ENCODE measurements at regions not wholly inside any gene's neighbourhood (a gene's known extent, or its start where the extent isn't known, plus 50 kb on each side); places are given as distances from the start of the nearest gene placed in this dataset.

- WGBS, 2 experiments, result 96 to 97% methylated on average over 2 of the region's 2 CpGs
- H3K9me3 ChIP-seq (ENCODE audit: control insufficient read depth, low read length), result no peaks in the 10 kb centered on the region
- H3K36me3 ChIP-seq (ENCODE audit: control insufficient read depth, insufficient read depth, low read length), result no peaks in the 10 kb centered on the region
- H3K4me1 ChIP-seq (ENCODE audit: control insufficient read depth, insufficient read depth, low read length), result peaks cover 4% of the 10 kb centered on the region
- no peaks in the 10 kb centered on the region for H3K27me3 ChIP-seq (ENCODE audit: control insufficient read depth, insufficient read depth, low read length, poor library complexity, severe bottlenecking)
- no peak overlapping the region for H3K27ac ChIP-seq (ENCODE audit: insufficient read depth, low read depth, low read length, poor library complexity, severe bottlenecking)
- no peak overlapping the region for H3K4me3 ChIP-seq (ENCODE audit: insufficient read depth, low read depth, low read length)
Measured at GRCh38 chr4:27178061-27178460, 317.4 kb downstream of the STIM2 start.

DNA sequence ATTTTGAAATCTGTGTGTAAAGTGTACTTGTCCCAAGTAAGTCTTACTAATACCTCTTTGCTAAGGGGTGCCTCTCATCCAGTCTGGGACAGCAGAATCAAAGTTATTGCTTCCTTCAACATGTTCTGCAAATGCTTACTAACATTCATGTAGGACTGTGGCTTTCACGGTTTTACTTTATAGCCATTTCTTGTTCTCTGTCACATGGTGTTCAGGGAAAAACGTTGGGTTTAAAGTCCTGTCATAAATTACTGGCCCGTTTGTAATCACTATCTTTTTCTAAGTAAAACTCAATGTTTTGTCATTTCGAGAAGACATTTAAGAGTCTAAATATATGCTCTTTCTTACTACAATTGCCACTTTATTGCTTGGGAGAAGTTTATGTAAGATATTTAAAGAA is 321.1 kb downstream of the STIM2 start:
- no peaks in the 10 kb centered on the region for H3K27me3 ChIP-seq (ENCODE audit: control insufficient read depth, insufficient read depth, low read length, poor library complexity, severe bottlenecking)
- peaks cover 4% of the 10 kb centered on the region for H3K4me1 ChIP-seq (ENCODE audit: control insufficient read depth, insufficient read depth, low read length)
- whole genome bisulfite sequencing, 2 experiments, result 89 to 90% methylated on average over 4 of the region's 4 CpGs
- H3K36me3 ChIP-seq (ENCODE audit: control insufficient read depth, insufficient read depth, low read length), result no peaks in the 10 kb centered on the region
- H3K27ac ChIP-seq (ENCODE audit: insufficient read depth, low read depth, low read length, poor library complexity, severe bottlenecking), result no peak overlapping the region
- no peaks in the 10 kb centered on the region for H3K9me3 ChIP-seq (ENCODE audit: control insufficient read depth, low read length)
- no peak overlapping the region for H3K4me3 ChIP-seq (ENCODE audit: insufficient read depth, low read depth, low read length)

DNA sequence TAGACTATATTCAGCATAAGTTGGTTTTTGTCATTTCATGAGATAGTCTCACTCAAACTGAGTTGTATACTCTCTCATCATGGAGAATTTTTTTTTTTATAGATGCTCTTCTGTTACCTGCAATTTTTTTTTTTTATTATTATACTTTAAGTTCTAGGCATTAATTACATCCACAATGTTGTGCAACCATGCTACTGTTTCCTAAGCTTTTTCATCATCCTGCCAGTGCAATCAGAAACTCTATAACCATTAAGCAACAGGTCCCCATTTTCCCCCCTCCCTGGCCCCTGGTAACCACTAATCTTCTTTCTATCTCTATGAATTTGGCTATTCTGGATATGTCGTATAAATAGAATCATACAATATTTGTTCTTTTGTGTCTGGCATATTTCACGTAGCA is 321.6 kb downstream of the STIM2 start:
- WGBS, 2 experiments, result 98% methylated on average over 2 of the region's 2 CpGs; no CpG with 5 or more reads in 1 of the 2 experiments
- Histone ChIP-seq H3K4me1 (ENCODE audit: control insufficient read depth, insufficient read depth, low read length) (no peaks in the 10 kb centered on the region), H3K4me3 (ENCODE audit: insufficient read depth, low read depth, low read length) (no peak overlapping the region), H3K36me3 (ENCODE audit: control insufficient read depth, insufficient read depth, low read length) (no peaks in the 10 kb centered on the region), H3K27ac (ENCODE audit: insufficient read depth, low read depth, low read length, poor library complexity, severe bottlenecking) (no peak overlapping the region), H3K27me3 (ENCODE audit: control insufficient read depth, insufficient read depth, low read length, poor library complexity, severe bottlenecking) (no peaks in the 10 kb centered on the region), H3K9me3 (ENCODE audit: control insufficient read depth, low read length) (no peaks in the 10 kb centered on the region)

DNA sequence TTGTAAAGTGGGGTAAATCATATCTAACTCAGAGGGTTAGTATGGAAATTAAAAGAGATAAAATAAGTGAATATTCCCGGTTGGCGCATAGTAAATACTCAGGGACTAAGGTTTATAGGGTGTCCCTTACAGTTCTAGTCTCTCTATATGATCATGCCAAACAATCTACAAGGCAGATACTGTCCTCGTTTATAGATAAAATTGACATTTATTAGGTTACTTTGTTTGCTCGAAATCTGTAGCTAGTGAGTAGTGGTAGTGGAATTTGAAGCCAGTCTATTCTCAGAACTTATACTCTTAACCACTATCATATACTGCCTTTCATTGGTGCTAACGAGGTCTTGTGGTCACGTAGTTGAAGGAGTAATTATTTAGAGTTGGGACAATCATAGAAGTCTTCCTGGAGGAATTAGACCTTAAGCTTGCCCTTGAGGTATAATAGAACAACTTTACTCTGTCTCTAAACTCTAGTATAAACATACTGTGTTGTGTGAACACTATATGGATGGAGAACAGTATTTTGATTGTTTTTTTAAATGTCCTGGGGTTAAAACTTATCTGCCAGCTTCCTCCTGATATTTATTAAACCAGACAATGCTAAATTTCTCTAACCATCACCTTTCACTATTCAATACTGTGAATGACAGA is 324.0 kb downstream of the STIM2 start:
- WGBS, 2 experiments, result 50 to 60% methylated on average over 2 to 5 of the region's 6 CpGs
- no peaks in the 10 kb centered on the region for H3K27me3 ChIP-seq (ENCODE audit: control insufficient read depth, insufficient read depth, low read length, poor library complexity, severe bottlenecking)

GRCh38 chr4:27186710-27187109 is 326.1 kb downstream of the STIM2 start:
- H3K27me3 ChIP-seq (ENCODE audit: control insufficient read depth, insufficient read depth, low read length, poor library complexity, severe bottlenecking), result no peaks in the 10 kb centered on the region
- no peak overlapping the region for H3K4me3 ChIP-seq (ENCODE audit: insufficient read depth, low read depth, low read length)
- H3K36me3 ChIP-seq (ENCODE audit: control insufficient read depth, insufficient read depth, low read length), result no peaks in the 10 kb centered on the region
- WGBS, 2 experiments, result 96% methylated on average over 4 of the region's 4 CpGs
- H3K9me3 ChIP-seq (ENCODE audit: control insufficient read depth, low read length), result no peaks in the 10 kb centered on the region
- no peak overlapping the region for H3K27ac ChIP-seq (ENCODE audit: insufficient read depth, low read depth, low read length, poor library complexity, severe bottlenecking)
- no peaks in the 10 kb centered on the region for H3K4me1 ChIP-seq (ENCODE audit: control insufficient read depth, insufficient read depth, low read length)

More for the DNA sequence above, 324.0 kb downstream of the STIM2 start:
- Histone ChIP-seq H3K4me3 (ENCODE audit: insufficient read depth, low read depth, low read length) (no peak overlapping the region), H3K27ac (ENCODE audit: insufficient read depth, low read depth, low read length, poor library complexity, severe bottlenecking) (no peak overlapping the region), H3K9me3 (ENCODE audit: control insufficient read depth, low read length) (no peaks in the 10 kb centered on the region), H3K4me1 (ENCODE audit: control insufficient read depth, insufficient read depth, low read length) (no peaks in the 10 kb centered on the region), H3K36me3 (ENCODE audit: control insufficient read depth, insufficient read depth, low read length) (no peaks in the 10 kb centered on the region)

DNA sequence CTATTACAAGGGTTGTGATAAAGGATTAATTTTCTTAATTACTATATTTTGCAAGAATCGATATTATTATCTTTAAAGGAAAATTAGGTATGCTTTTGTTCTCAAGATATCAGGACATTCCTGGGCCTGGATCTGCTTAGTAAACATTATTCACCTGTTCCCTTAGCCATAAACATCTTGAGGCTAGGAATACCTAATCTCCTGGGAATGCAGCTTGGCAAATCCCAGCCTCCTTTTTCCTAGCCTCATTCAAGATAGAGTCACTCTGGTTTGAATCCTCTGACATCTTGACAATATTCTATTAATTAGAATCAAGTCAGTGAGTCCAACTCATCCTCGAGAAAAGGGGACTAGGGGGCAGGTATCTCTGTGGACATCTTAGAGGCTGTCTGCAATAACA is 327.1 kb downstream of the STIM2 start:
- 81% methylated on average over 2 of the region's 2 CpGs; no CpG with 5 or more reads in 1 of the 2 experiments for WGBS, 2 experiments
- no peaks in the 10 kb centered on the region for H3K36me3 ChIP-seq (ENCODE audit: control insufficient read depth, insufficient read depth, low read length)

GRCh38 chr4:27189683-27190082 is 329.0 kb downstream of the STIM2 start:
- H3K27ac ChIP-seq (ENCODE audit: insufficient read depth, low read depth, low read length, poor library complexity, severe bottlenecking), result no peak overlapping the region
- WGBS, 2 experiments, result 85 to 92% methylated on average over 6 of the region's 6 CpGs
- no peaks in the 10 kb centered on the region for H3K9me3 ChIP-seq (ENCODE audit: control insufficient read depth, low read length)
- H3K36me3 ChIP-seq (ENCODE audit: control insufficient read depth, insufficient read depth, low read length), result no peaks in the 10 kb centered on the region
- no peaks in the 10 kb centered on the region for H3K27me3 ChIP-seq (ENCODE audit: control insufficient read depth, insufficient read depth, low read length, poor library complexity, severe bottlenecking)
- no peaks in the 10 kb centered on the region for H3K4me1 ChIP-seq (ENCODE audit: control insufficient read depth, insufficient read depth, low read length)
- no peak overlapping the region for H3K4me3 ChIP-seq (ENCODE audit: insufficient read depth, low read depth, low read length)

More for the DNA sequence above, 327.1 kb downstream of the STIM2 start:
- Histone ChIP-seq H3K27me3 (ENCODE audit: control insufficient read depth, insufficient read depth, low read length, poor library complexity, severe bottlenecking) (no peaks in the 10 kb centered on the region), H3K27ac (ENCODE audit: insufficient read depth, low read depth, low read length, poor library complexity, severe bottlenecking) (no peak overlapping the region), H3K9me3 (ENCODE audit: control insufficient read depth, low read length) (no peaks in the 10 kb centered on the region), H3K4me3 (ENCODE audit: insufficient read depth, low read depth, low read length) (no peak overlapping the region), H3K4me1 (ENCODE audit: control insufficient read depth, insufficient read depth, low read length) (no peaks in the 10 kb centered on the region)

DNA sequence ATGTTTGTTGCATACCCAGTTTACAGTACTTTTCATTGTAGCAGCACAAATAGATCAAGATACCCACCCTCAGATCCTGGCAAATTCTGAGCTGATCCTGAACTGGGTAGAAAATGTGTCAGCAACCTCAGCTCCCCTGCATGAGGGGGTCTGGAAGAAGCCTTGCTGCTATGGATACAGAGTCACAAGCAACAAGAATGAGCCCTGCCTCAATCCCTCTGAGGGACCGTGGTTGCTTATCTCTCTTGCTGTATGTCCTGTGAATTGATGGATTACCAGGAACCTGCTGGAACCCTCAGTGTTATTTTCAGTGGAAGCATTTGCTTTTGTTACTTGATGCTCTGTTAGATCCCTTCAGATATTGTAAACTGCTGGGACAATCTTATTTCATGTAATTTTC is 331.0 kb downstream of the STIM2 start:
- Histone ChIP-seq H3K36me3 (ENCODE audit: control insufficient read depth, insufficient read depth, low read length) (no peaks in the 10 kb centered on the region), H3K4me1 (ENCODE audit: control insufficient read depth, insufficient read depth, low read length) (no peaks in the 10 kb centered on the region), H3K4me3 (ENCODE audit: insufficient read depth, low read depth, low read length) (no peak overlapping the region), H3K9me3 (ENCODE audit: control insufficient read depth, low read length) (no peaks in the 10 kb centered on the region), H3K27me3 (ENCODE audit: control insufficient read depth, insufficient read depth, low read length, poor library complexity, severe bottlenecking) (no peaks in the 10 kb centered on the region), H3K27ac (ENCODE audit: insufficient read depth, low read depth, low read length, poor library complexity, severe bottlenecking) (no peak overlapping the region)
- WGBS, 2 experiments, result 71 to 83% methylated on average over 1 of the region's 1 CpG

DNA sequence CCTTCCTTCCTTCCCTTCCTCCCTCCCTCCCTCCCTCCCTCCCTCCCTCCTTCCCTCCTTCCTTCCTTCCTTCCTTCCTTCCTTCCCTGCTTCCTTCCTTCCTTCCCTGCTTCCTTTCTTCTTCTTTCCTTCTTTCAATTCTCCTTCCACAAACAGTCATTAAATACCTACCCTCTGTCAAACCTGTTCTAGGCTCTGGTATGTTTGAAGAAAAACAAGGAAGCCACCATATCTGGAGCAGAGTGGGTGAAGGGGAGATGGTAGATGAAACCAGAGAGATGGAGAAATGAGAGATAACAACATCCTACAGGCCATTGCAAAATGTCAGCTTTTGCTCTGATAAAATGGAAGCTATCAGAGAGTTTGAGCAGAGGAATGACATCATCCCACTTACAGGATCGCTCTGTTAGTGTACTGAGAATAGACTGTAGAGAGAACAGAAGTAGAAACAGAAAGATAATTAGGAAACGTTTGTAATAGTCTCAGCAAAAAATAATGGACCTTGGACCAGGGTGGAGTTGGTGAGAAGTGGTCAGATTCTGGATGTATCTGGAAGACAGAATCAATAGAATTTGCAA is 334.0 kb downstream of the STIM2 start:
- Histone ChIP-seq H3K4me3 (ENCODE audit: insufficient read depth, low read depth, low read length) (no peak overlapping the region), H3K27me3 (ENCODE audit: control insufficient read depth, insufficient read depth, low read length, poor library complexity, severe bottlenecking) (no peaks in the 10 kb centered on the region), H3K36me3 (ENCODE audit: control insufficient read depth, insufficient read depth, low read length) (no peaks in the 10 kb centered on the region), H3K27ac (ENCODE audit: insufficient read depth, low read depth, low read length, poor library complexity, severe bottlenecking) (no peak overlapping the region), H3K9me3 (ENCODE audit: control insufficient read depth, low read length) (no peaks in the 10 kb centered on the region), H3K4me1 (ENCODE audit: control insufficient read depth, insufficient read depth, low read length) (no peaks in the 10 kb centered on the region)
- 89% methylated on average over 2 of the region's 2 CpGs for WGBS, 2 experiments

- WGBS, 2 experiments, result 50% methylated on average over 2 of the region's 2 CpGs
- H3K9me3 ChIP-seq (ENCODE audit: control insufficient read depth, low read length), result no peaks in the 10 kb centered on the region
- no peaks in the 10 kb centered on the region for H3K36me3 ChIP-seq (ENCODE audit: control insufficient read depth, insufficient read depth, low read length)
- H3K4me3 ChIP-seq (ENCODE audit: insufficient read depth, low read depth, low read length), result no peak overlapping the region
- no peaks in the 10 kb centered on the region for H3K27me3 ChIP-seq (ENCODE audit: control insufficient read depth, insufficient read depth, low read length, poor library complexity, severe bottlenecking)
- no peak overlapping the region for H3K27ac ChIP-seq (ENCODE audit: insufficient read depth, low read depth, low read length, poor library complexity, severe bottlenecking)
- H3K4me1 ChIP-seq (ENCODE audit: control insufficient read depth, insufficient read depth, low read length), result no peaks in the 10 kb centered on the region
Measured at GRCh38 chr4:27198246-27198645, 337.6 kb downstream of the STIM2 start.

Measured in ectodermal cell (in vitro differentiated cells).